ENCODE measurements at regions not wholly inside any gene's neighbourhood (a gene's known extent, or its start where the extent isn't known, plus 50 kb on each side); places are given as distances from the start of the nearest gene placed in this dataset.
A peak's percentile ranks its signal among the peaks of the same experiment; 100 is the strongest.
"Not testable (repeated sequence)": the region's sequence is repeated elsewhere in the genome, so short reads cannot be mapped to it uniquely, and the experiment has no call there.

DNA sequence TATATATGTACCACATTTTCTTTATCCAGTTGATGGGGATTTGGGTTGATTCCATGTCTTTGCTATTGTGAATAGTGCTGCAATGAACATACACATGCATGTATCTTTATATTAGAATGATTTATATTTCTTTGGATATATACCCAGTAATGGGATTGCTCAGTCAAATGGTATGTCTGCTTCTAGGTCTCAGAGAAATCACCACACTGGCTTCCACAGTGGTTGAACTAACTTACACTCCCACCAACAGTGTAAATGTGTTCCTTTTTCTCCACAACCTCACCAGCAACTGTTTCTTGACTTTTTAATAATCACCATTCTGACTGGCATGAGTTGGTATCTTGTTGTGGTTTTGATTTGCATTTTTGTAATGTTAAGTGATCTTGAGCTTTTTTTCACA is 452.2 kb upstream of the FLRT2 start:
- not testable (repeated sequence) for DNase-seq

DNA sequence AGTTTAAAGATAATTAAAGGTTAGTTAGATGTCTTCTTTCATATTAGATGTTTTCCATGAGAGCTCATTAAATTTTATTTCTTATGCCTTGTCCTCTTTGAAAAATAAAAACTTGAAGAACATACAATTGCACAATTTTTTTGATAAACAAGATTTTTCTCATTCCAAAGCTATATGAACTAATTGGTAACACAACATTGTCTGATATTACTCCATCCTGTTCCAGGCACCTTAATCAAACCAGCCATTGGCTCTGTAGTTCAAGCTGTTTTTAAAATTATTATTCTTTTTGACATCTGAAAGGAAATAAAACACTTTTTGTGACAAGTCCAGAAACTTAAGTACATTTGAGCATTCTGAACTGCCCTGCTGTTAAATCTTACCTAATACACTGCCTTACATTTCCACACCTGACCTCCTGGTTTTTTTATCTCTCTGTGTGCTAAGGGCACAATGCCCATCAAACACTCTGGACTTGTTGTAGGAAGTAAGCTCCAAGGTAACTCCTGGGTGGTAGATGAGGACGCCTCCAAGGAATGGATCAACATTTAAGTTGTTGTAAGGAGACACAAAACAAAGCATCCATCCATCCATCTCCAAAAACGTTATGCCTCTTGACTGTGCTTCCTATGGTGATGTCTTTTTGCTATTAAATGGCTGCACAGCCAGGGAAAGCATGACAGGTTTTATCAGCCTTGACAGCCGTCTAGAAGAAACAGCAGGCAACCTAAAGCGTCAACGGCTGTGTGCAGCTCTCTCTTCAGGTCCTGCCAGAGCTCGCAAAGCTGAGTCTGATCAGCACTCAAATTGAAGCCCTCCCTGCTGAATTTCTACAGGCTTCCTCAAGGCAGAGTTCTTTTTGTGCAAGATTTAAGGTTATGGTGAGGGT is 449.9 kb upstream of the FLRT2 start:
- DNase-seq = no peak

DNA sequence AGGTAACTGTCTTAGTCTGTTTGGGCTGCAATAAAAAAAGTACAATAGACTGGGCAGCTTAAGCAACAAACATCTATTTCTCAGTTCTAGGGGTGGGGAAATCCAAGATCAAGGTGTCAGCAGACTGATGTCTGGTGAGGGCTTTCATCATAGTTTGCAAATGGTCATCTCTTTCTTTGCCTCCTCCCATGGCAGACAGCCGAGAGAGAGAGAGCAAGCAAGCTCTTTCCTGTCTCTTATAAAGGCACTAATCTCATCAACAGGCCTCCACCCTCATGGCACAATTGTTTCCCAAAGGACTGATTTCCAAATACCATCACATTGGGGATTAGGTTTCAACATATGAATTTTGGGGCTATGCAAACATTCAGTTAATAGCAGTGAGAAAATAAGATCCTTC is 445.6 kb upstream of the FLRT2 start:
- DNase-seq = no peak

DNA sequence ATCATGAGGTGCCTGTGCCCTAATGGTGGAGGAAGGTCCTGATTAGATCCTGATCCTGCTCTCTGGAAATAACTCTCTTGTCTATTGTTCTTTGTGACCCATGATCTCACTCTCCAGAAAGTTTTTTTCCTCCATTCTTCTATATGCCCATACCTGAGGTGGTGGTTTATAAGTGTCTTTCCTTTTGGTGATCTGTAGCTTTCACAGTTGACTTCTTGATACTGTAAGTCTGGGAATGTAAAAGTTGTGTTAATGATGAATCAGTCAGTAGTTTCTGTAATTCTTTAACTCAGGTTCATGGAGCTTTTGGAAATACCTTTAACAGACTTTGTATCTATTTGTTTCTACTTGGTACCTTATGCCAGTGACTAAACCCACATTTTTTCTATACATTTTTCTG is 444.0 kb upstream of the FLRT2 start:
- DNase-seq = no peak

DNA sequence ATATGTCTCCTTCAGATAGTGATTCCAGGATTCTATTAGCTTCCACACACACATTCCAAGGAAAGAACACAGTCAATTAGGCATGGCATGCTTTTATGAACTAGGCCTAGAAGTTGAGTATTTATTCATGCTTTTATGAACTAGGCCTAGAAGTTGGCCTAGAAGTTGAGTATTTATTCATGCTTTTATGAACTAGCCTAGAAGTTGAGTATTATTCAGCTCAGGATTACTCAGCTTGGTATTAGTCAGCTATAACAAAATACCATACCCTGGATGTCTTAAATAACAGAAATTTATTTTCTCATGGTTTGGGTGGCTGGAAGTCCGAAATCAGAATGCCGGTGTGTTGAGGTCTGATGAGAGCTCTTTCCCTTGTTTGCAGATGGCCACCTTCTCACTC is 442.7 kb upstream of the FLRT2 start:
- DNase-seq = no peak

DNA sequence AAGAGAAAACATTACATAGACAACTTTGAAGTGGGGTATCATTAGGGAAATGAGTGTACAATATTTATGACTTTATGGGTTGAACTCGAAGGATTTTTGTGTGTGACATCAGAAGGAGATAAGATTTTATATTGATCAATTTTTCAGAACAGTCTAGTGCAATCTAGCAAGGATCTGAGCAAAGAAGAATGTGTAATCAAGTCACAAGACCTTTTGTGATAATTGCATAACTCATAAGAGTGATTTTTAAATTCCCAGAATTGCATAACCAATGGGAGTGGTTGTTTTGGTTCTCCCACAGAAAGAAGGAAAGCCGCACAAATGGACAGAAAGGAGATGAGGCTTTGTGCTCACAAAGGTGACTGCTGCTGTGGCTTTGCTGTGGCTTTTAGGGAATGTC is 441.8 kb upstream of the FLRT2 start:
- DNase-seq = no peak

DNA sequence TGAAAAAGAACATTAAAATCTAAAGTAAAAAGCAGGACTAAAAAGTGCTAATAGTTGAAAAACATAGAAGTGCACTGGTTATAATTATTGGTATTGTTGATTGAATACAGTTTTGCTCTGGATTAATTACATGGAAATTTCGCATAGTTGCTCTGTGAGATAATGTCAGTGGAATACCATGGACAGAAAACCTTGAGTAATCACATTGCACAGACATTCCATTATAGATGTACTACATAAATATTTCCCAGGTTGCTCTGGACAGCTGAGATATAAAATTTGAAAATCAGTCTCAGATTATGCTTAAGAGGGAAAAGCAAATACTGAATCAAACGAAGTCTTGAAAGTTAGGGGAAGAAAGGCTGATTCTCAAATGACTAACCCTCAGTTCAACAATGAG is 439.3 kb upstream of the FLRT2 start:
- no peak for DNase-seq

DNA sequence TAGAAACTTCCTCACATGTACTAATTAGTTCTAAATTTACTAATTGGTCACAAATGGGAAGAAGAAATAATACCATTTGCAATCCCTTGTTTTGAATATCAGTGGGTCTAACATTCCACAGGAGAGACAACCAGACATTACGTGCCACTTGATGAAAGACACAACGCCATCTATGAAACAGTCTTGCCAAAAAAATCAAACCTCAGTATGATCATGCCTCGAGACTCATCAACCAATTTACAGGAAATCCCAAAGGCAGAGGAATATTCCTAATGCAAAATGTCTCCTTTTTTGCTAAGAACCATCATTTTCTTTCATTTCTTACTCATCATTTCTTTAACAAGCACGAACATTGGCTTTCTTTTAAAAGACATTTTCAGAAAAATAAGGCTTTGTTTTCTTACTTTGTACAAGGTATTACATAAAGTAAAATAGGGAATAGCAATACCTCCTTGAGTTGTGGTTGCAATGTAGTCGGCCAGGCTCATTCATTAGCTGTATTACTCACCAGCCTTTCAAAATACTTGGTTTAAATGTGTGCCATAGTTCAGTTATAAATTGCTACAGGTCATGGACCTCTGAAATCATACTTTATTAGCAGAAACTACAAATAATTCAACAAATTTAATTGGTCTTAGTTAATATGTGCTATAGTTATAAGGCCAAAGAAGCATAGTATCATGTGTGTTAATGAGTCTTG is 436.2 kb upstream of the FLRT2 start:
- DNase-seq = no peak

DNA sequence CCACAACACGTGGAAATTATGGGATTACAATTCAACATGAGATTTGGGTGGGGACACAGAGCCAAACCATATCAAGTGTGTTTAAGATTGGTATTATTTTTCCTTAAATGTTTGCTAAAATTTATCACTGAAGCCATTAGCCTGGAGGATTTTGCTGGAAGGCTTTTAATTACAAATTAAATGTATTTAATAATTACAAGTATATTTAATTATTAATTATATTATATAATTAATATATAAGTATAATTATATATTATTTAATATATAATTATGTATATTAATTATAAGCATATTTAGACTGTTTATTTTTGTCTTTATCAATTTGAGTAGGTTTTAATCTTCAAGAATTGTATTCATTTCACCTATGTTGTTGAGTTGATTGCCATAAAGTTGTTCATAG is 427.4 kb upstream of the FLRT2 start:
- no peak for DNase-seq

DNA sequence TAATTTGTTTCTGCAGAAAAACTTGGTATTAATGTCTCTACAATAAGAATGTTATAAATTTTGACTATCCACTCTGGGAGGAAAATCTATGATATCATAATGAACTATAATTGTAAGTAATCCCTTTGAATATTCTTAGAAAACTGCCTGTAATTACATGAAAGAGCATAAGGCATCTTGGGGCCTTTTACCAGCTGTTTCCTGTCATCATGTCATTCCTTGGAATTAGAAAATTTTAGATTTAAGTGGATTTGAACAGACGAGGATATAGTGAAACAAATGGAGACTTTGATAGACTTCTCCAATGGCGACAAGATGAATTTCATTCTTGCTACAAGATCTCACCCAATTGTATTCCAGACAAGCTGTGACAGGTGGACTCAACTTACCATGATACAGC is 423.4 kb upstream of the FLRT2 start:
- DNase-seq = no peak

DNA sequence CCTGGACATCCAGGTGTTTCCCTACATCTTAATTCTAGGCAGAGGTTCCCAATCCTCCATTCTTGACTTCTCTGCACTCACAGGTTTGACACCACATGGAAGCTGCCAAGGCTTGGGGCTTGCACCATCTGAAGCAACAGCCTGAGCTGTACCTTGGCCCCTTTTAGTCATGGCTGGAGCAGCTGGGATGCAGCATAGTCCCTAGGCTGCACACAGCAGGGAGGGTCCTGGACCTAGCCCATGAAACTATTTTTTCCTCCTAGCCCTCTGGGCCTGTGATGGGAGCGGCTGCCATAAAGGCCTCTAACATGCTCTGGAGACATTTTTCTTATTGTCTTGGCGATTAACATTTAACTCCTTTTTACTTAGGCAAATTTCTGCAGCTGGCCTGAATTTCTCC is 417.2 kb upstream of the FLRT2 start:
- DNase-seq = no peak

DNA sequence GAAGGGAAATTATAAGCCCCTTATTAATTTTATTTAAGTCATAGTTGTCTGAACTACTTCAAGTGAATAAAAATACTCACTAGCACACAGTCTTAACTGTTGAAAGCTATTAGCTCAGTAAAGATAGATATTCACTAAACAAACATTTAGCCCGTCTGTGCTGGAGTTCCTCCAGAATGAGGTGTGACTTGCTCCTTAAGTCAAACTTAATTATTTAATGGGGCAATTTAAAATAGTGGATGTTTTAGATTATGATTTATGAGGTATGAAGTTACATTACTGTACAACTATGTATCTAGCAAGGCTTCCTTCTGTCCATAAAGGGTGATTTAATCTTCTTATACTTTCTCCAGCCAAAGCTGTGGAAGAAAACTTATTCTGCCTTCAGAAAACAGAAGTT is 414.0 kb upstream of the FLRT2 start:
- DNase-seq = no peak

DNA sequence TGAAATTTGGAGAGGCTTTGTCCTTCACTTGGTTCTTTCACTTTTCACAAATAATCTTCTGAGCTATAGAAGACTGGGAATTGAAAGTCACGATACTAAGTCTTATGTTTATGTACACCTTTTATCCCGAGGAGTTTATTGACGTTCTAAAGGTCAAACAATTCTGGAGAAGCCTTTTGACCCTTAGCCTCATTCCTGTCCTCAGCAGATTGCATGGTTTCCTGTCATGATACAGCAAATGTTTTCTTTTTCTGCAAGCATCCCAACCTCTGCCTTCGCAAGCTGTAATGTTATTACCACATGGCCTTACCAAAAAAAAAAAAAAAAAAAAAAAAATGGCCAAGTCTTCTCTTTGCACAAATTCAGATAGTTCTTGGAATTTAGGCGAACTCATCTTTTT is 411.7 kb upstream of the FLRT2 start:
- no peak for DNase-seq

DNA sequence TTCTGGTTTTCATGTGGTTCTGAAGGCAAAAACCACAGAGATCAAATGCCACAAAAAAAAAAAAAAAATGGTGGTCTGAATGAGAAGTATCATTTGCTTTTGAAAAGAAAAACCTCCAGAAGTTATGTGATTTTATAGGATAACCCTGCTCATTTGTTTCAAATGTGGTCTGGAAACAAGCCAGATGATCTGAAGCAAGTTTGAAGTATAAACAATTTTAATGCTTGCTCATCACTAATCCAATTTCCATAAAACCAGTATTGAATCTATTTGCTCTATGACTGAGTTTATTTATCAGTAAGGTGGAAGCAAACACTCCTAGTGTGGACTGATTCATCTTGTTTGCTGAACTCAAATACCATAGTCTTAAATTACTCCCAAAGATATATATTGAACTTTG is 407.3 kb upstream of the FLRT2 start:
- DNase-seq = peak in 1 of 2 experiments; percentile 6

DNA sequence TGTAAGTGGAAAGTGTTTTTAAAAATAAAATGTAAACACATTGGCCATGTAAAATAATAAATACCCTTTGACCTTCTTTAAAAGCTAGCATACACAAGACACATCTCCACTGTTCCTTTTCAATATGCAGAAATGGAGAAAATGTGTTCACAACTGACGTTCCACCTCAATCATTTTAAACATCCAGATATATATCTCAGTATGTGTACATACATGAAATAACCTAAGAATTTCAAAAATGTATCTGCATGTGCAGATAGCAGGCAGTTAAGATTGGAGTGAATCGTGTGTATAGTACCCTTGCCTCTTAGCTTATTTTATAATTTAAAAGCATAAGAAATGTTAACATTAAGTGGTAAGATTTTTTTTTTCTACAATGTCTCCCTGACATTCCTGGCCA is 406.2 kb upstream of the FLRT2 start:
- no peak for DNase-seq

DNA sequence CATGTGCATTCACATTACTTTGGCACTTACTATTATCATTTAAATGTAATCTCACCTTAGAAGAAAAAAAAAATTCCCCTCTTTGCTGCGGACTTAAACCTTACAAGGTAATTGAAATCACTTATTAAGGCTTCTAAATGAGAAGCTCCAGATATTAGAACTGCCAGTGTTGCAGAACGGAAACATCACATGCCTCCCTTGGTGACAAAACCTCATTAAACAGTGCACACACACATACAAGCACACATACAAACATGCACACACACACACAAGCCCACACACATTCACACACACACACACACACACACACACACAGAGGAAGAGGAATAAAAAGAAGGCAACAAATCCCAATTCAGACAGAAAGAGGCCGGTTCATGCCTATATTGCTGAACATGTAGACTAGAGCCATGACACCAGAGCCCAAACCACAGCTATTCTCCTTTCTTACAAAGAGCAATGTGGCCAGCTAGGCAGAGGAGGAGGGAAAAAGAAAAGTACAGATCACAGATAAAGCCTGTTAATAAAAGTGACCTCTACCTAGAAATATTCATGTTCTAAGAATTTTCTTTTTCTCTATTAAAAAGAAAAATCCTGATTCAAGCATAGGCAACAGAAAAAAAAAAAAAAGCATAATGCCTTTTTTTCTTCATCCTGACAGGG is 405.2 kb upstream of the FLRT2 start:
- DNase-seq = no peak

DNA sequence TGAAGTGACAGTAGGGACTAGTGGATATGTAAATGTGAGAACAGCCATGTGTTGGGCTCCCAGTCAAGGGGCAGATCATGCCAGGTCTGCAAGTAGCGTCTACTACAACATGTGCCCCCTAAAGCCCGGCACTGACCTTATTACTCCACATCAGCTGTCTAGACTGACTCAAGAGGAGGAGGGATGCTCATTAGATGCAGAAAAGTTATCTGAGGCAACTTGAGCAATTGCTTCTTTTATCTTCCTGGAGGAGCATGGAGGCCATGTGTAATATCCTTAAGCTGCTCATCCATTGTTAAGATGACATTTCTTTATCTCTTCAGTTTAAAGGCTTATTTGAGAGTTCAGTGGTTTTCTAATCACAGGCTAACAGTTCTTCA is 404.7 kb upstream of the FLRT2 start:
- DNase-seq = no peak

DNA sequence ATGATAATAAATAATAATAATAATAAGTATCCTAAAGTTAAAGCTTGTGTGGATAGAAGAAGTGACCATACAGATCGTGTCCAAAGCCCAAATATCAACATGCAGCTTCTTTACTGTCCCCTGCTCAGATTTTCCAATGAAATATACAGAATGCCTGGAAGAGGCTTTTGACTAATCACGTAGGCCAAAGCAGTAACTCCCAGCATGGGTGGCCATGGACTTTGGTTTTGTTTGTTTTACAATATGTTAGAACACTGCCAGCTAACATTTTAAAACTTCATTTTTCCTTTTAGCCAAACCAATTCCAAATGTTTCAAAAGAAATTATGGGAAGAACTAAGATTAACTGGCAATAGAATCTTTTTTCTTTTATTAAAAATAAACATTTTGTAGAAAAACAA is 400.0 kb upstream of the FLRT2 start:
- DNase-seq = no peak

DNA sequence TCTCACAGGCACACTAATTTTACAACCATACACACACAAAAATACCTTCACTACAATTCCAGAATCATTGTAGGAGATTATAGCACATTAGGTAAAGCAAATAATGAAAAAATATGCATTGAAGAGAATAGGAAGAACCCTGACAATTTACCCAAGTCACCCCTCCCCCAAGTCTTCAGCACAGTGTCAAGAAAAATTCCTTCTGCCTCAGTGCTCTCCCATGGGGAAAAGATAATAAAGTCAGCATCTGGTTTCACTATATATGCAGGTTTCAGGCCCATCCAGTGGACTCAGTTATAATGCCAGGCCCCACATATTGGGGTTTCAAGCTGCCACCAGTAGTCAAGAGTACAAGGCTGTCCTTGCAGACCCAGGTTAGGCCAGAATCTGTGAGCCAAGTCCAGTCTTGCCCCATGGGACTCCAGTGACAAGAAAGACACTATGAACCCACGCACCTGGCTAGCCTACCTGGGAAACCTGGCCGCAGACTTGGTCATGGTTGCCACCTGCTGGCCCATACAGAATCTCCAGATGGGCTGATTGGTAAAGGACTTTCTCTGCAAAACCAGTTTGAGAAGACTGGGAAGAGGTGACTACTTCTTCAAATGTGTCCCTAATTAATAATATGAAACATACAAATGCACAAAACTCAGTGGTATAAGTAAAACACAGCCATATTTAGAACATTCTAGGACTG is 398.6 kb upstream of the FLRT2 start:
- DNase-seq = peak; percentile 2 to 10

DNA sequence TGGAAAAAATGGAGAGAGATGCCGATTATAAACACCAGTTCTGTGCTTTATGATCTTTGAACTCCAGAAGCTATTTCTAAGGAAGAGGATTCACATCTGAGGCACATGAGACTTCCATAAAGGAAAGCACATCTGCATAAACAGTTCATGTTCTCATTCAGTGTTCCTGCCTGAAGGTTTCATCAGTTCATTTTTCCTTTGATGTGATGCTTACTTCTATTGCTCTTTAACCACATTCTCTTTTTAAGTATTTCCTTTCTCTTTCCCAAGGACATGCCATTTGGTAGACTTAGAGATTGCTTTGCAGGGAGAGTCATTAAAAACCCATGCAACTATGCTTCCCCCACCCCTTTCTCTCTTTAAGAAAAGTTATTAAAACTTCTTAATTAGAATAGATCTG is 387.0 kb upstream of the FLRT2 start:
- DNase-seq = no peak

DNA sequence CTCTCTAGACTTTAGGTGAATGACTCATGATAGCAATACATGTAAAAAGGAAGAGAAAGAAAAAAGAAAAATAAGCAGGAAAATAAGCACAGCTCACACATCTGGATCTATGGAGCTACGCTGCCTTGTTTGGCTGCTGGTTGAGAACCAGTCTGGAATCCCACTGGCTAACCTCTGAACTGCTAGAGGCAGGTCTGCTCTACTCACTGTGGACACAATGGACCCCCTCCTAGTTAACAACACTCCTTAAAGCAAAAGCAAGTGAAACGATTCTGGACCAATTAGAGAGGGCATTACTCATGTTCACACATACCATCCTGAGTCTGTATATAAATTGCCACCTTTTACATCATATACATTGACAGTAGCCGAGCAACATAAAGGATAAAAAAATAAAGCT is 383.2 kb upstream of the FLRT2 start:
- DNase-seq = no peak

DNA sequence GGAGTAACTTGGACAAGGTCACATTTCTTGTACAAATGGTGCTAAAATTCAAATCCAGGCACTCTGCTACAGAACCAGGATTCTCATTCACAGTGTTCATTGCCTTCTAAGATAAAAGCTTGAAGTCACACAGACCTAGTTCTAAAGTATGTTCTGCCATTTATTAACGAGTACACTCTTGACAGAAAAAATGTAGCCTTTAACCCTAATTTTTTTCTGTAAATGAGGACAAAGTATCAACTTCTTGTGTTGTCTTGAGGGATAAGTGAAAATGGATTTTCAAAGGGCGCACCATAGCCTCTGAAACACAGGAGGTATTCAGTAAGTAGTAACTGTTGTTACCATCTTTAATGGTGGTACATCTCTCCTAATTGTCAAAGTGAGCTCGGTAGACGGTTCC is 379.8 kb upstream of the FLRT2 start:
- no peak for DNase-seq

DNA sequence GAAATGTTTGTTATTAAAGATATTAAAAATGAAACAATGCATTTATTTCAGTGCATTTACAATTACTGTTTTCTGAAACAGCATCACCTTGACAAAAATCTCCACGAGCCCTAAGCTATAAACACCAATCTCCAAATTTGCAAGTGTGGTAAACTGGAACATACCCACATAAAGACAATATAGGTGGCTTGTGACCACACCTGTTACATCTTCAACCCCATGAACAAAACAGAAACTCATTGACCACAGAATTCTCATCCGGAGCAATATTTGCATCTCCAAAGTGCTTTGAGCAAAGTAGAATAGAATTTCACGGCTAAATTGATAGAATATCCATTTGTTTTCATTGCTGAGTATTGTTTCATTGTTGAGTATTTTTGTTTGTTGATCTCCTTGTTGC is 375.2 kb upstream of the FLRT2 start:
- no peak for DNase-seq

DNA sequence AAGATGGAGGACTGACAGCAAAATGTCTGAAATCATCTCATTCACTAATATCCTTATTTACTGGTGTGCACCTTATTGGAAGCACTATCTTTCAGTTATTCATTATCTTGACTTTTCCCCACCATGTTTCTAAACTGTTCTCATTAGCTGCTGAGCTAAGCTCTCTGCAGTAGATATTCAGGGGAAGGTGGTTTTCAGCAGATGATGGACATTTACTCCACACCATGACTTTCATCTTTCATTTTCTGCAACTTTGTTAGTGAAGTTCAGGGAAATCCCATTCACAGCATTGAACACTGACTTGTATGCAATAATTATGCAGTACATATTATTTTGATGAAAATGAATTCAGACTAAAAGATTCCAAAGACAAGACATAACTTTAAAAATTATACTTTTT is 373.6 kb upstream of the FLRT2 start:
- no peak for DNase-seq

Measured in SHP77 (cell line).